ENCODE measurements at regions not wholly inside any gene's neighbourhood (a gene's known extent, or its start where the extent isn't known, plus 50 kb on each side); places are given as distances from the start of the nearest gene placed in this dataset.

- DNase-seq (ENCODE audit: low read depth in 1 of 2, low spot score in 1 of 2), result no peak
- TF ChIP-seq JUND (IDR thresholded peaks at IDR 0.05; ENCODE audit: low read depth), result no peak
- in situ Hi-C loops (cut with HindIII; ENCODE audit: low pct_unique_long_range_greater_than_20kb, low sequenced_read_pairs), result no loop called here
These were observed 633.3 kb downstream of the FAT4 start for GRCh38 chr4:125948021-125948420.

DNA sequence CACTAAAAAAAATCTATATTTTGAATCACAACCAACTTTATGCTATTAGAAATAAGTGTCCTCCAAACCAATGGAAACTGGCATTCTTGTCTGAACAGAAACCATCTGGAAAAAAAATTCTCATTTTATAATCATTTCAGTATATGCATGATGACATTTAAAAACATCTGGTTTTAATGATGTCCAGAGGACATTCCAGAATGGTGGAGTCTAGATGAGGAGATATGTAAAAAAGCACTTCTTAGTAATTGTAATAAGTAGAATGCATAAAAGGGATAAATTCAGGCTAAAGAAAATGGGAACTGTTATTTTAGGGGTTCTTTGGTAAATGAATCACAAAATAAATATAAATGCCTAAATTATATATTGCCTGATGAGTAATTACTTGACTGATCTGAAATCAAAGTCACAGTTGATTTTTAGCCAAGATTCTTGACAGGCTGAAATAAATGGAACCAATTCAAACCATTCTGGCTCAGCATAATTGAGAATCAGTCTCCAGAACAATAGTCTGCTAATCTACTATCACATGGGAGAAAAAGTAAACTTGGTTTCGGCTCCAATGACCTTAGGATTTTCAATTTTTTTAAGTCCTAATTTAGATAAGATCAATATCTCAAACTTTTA, 636.6 kb downstream of the FAT4 start:
- no peak for DNase-seq (ENCODE audit: low read depth in 1 of 2, low spot score in 1 of 2)
- no peak for TF ChIP-seq JUND (IDR thresholded peaks at IDR 0.05; ENCODE audit: low read depth)
- in situ Hi-C loops (cut with HindIII; ENCODE audit: low pct_unique_long_range_greater_than_20kb, low sequenced_read_pairs), result no loop called here

DNA sequence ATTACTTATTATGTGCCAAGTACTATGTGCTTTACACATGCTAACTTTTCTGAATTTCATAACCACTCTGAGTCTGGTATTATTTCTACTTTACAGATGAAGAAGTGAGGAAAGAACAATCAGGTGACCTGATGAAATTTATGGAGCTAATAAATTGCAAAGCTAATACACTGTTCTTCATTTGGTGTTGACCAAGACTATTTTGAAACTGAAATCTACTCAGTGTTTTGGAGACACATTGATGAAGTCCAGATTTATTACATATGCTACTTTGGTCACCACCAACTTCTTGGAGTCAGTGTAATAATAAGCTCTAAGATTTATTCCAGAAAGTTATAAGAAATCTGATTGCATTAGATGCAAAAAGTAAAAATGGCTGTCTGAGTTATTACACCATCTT, 637.9 kb downstream of the FAT4 start:
- no peak for TF ChIP-seq JUND (IDR thresholded peaks at IDR 0.05; ENCODE audit: low read depth)
- in situ Hi-C loops (cut with HindIII; ENCODE audit: low pct_unique_long_range_greater_than_20kb, low sequenced_read_pairs), result no loop called here
- no peak for DNase-seq (ENCODE audit: low read depth in 1 of 2, low spot score in 1 of 2)

DNA sequence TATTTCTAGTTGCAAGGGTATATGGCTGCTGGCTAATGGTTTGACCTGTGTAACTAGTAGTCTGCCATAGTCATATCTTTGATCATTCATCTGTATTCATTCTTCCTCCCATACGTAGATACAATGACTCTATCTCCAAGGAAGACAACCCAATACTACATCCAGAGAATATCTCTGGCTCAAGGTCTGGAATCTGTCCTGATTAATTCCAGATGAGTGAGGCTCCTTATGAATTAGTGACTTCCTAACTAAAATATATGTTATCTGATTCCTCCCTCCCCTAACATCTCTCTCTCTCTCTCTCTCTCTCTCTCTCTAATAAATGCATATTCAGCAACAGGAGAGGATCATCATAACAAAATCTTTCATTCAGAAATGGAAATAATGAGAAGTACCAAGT, 641.5 kb downstream of the FAT4 start:
- in situ Hi-C loops (cut with HindIII; ENCODE audit: low pct_unique_long_range_greater_than_20kb, low sequenced_read_pairs), result no loop called here
- no peak for DNase-seq (ENCODE audit: low read depth in 1 of 2, low spot score in 1 of 2)
- no peak for TF ChIP-seq JUND (IDR thresholded peaks at IDR 0.05; ENCODE audit: low read depth)

DNA sequence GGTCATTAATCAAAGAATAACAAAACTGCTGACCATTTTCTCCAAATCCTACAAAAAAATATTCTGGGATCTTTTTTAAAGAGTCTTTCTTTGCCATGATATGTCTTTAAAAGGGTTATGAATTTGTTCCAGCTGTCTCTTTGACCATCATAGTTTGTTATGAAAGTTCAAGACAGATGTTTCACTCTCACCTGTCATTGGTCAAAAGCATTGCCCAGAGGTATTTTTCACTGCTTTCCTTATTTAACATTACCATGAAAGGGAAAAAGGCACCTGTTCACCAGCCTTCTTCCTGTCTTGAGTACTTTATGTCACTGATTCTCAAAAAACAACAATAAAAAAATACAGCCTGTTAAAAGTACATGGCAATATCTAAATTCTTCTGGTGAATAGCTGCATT, 643.8 kb downstream of the FAT4 start:
- in situ Hi-C loops (cut with HindIII; ENCODE audit: low pct_unique_long_range_greater_than_20kb, low sequenced_read_pairs), result no loop called here
- no peak for DNase-seq (ENCODE audit: low read depth in 1 of 2, low spot score in 1 of 2)
- TF ChIP-seq JUND (IDR thresholded peaks at IDR 0.05; ENCODE audit: low read depth), result no peak

GRCh38 chr4:125961626-125962025, 646.9 kb downstream of the FAT4 start:
- TF ChIP-seq JUND (IDR thresholded peaks at IDR 0.05; ENCODE audit: low read depth), result no peak
- in situ Hi-C loops (cut with HindIII; ENCODE audit: low pct_unique_long_range_greater_than_20kb, low sequenced_read_pairs), result no loop called here
- no peak for DNase-seq (ENCODE audit: low read depth in 1 of 2, low spot score in 1 of 2)

DNA sequence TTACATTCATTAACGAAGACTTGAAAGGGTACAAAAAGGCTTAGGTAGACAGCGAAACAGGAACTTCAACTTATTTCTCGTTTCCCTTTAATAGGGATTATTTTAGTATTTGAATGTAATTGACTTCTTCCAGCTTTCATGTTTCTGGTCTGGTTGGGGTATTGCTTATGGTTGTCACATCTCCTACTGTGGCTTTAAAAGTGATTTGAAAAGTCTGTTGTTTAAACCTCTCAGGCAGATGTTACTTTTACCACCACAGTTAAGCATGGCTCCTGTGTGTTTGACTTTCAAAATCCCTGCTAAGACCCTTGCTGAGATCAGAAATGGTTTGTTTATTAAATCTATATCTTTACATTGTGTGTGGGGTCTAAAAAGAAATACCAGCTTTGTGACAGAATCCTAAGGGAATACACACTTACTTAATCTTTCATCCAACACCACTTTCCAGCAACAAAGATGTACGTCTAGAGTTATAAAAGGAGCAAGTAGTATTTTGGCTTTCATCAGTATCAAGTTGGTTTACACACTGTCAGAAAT, 661.2 kb downstream of the FAT4 start:
- no peak for TF ChIP-seq JUND (IDR thresholded peaks at IDR 0.05; ENCODE audit: low read depth)
- in situ Hi-C loops (cut with HindIII; ENCODE audit: low pct_unique_long_range_greater_than_20kb, low sequenced_read_pairs), result no loop called here
- DNase-seq (ENCODE audit: low read depth in 1 of 2, low spot score in 1 of 2), result no peak

DNA sequence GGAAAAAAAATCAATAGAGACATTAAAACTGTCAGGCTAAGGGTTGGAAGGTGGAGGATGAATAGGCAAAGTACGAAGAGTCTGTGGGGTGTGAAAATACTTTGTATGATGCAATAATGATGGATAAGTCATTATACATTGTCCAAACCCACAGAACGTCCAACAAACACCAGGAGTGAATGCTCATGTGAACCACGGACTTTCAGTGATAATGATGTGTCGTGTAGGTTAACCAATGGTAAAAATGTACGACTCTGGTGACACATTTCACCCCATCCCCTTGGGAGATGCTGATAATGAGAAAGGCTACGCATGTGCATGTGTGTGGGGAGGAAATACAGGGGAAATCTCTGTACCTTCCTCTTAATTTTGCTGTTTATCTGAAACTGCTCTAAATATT, 665.2 kb downstream of the FAT4 start:
- in situ Hi-C loops (cut with HindIII; ENCODE audit: low pct_unique_long_range_greater_than_20kb, low sequenced_read_pairs), result no loop called here
- TF ChIP-seq JUND (IDR thresholded peaks at IDR 0.05; ENCODE audit: low read depth), result no peak
- no peak for DNase-seq (ENCODE audit: low read depth in 1 of 2, low spot score in 1 of 2)

DNA sequence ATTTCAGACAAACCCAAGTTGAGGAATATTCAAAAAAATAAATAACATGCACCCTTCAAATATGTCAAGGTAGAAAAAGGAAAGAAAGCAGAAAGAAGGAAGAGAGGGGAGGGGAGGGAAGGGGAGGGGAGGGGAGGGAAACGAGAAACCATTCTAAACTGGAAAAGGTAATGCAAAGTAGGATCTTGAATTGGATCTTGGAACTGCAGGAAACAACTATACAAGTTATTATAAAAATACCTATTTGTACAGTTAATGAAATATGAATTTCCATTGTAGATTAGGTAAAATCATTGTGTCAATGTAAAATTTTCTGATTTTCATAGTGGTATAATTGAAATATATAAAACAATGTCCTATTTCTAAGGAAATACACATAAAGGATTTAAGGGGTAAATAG, 668.4 kb downstream of the FAT4 start:
- in situ Hi-C loops (cut with HindIII; ENCODE audit: low pct_unique_long_range_greater_than_20kb, low sequenced_read_pairs), result no loop called here
- DNase-seq (ENCODE audit: low read depth in 1 of 2, low spot score in 1 of 2), result no peak
- no peak for TF ChIP-seq JUND (IDR thresholded peaks at IDR 0.05; ENCODE audit: low read depth)

DNA sequence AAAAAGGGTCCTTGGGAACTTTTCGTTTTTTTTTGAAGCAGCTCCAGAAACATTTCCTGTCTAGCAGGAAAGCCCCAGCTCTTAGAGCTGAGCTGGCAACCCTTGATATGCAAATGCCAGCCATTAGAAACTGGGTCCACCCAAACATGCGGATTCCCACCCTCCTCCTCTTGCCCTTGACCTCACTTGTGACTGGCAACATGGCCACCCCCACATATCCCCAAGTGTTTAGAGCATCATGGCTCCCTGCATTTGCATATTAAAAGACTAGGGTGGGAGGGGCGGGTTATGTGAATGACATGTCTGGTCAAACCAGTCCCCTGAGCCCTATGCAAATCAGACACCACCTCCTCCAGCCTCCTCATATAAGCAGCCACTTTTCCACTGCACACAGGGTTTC, 671.1 kb downstream of the FAT4 start:
- DNase-seq (ENCODE audit: low read depth in 1 of 2, low spot score in 1 of 2), result peak in 1 of 2 experiments; percentile 55
- TF ChIP-seq JUND (IDR thresholded peaks at IDR 0.05; ENCODE audit: low read depth), result no peak
- in situ Hi-C loops (cut with HindIII; ENCODE audit: low pct_unique_long_range_greater_than_20kb, low sequenced_read_pairs), result no loop called here

- in situ Hi-C loops (cut with HindIII; ENCODE audit: low pct_unique_long_range_greater_than_20kb, low sequenced_read_pairs), result no loop called here
- no peak for DNase-seq (ENCODE audit: low read depth in 1 of 2, low spot score in 1 of 2)
- no peak for TF ChIP-seq JUND (IDR thresholded peaks at IDR 0.05; ENCODE audit: low read depth)
These were observed 671.6 kb downstream of the FAT4 start for GRCh38 chr4:125986307-125986706.

DNA sequence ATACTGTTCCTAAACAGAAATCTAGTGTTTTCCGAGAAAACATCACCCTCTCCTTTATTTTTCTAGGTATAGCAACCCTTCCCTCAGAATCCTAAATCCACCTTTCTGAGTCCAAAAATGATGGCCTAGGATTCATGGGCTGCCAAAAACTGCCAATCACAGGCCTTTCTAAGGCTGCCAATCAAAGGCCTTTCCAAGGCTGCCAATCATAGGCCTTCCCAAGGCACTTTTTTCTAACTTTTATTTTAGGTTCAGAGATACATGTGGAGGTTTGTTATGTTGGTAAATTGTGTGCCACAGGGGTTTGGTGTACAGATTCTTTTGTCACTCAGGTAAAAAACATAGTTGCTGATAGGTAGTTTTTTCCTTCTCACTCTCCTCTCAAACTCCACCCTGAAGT, 673.7 kb downstream of the FAT4 start:
- in situ Hi-C loops (cut with HindIII; ENCODE audit: low pct_unique_long_range_greater_than_20kb, low sequenced_read_pairs), result no loop called here

DNA sequence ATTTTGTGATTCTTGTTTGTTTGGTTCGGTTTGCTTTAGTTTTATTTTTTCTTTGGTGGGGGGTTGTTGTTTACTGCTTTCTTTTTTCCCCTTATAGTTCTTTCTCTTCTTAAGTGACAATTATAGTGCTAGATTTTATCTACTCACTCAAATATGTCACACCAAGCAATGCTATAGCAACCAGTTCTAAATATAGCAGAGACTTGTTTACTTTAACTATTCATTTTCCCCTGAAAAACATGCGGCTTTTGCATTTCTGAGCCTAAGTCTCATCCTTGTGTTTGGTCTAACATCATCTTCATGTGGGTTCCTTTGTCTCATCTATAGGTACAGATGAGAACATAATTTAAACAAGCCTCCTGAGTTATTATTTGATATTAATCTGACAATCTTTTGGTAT, 676.6 kb downstream of the FAT4 start:
- in situ Hi-C loops (cut with HindIII; ENCODE audit: low pct_unique_long_range_greater_than_20kb, low sequenced_read_pairs), result no loop called here
- DNase-seq (ENCODE audit: low read depth in 1 of 2, low spot score in 1 of 2), result peak in 1 of 2 experiments; percentile 6
- TF ChIP-seq JUND (IDR thresholded peaks at IDR 0.05; ENCODE audit: low read depth), result no peak

More for the DNA sequence above, 673.7 kb downstream of the FAT4 start:
- DNase-seq (ENCODE audit: low read depth in 1 of 2, low spot score in 1 of 2), result no peak
- TF ChIP-seq JUND (IDR thresholded peaks at IDR 0.05; ENCODE audit: low read depth), result no peak

GRCh38 chr4:125992891-125993290, 678.1 kb downstream of the FAT4 start:
- no peak for TF ChIP-seq JUND (IDR thresholded peaks at IDR 0.05; ENCODE audit: low read depth)
- in situ Hi-C loops (cut with HindIII; ENCODE audit: low pct_unique_long_range_greater_than_20kb, low sequenced_read_pairs), result no loop called here
- DNase-seq (ENCODE audit: low read depth in 1 of 2, low spot score in 1 of 2), result no peak
